ENCODE measurements at regions not wholly inside any gene's neighbourhood (a gene's known extent, or its start where the extent isn't known, plus 50 kb on each side); places are given as distances from the start of the nearest gene placed in this dataset.

DNA sequence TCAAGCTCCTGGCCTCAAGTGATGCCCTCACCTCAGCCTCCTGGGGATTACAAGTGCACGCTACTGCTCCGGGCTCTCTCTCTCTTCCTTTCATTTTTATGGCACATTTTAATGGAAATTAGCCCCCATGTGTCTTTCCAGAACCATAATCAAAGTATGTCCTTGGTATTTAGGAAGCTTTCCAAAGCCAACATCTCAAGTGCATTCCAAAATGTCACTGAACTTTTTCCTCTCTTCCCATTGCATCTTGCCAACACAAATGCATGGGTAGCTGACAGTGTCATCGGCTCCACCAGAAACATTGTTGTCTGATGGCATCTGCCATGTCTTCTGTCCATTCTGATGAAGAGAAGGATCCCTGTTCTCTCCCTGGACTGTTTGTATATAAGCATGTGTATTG is 90.5 kb upstream of the ANXA1 start:
- TF ChIP-seq TAF1 (IDR thresholded peaks at IDR 0.05; ENCODE audit: borderline replicate concordance, low read depth, low read length) (no peak), POLR2AphosphoS5 (IDR thresholded peaks at IDR 0.05; ENCODE audit: low read depth, low read length) (no peak)
